Osteocyte (in vitro differentiated cells): ENCODE measurements at regions not wholly inside any gene's neighbourhood (a gene's known extent, or its start where the extent isn't known, plus 50 kb on each side); places are given as distances from the start of the nearest gene placed in this dataset.

Experiments
- DNase-seq: peaks from one replicate; pipeline ENCODE4 v3.0.0; 2021; ENCODE audit warnings: mixed read lengths; ENCODE audit not compliant: unreplicated experiment; ENCODE audit errors: extremely low spot score
- H3K27ac Mint-ChIP-seq: one replicate; pipeline ENCODE4 v1.8.0; 2021; ENCODE audit warnings: mild to moderate bottlenecking, mixed read lengths; ENCODE audit not compliant: unreplicated experiment
- H3K27me3 Mint-ChIP-seq: one replicate; pipeline ENCODE4 v1.8.0; 2021; ENCODE audit warnings: mixed read lengths; ENCODE audit not compliant: unreplicated experiment
- H3K36me3 Mint-ChIP-seq: one replicate; pipeline ENCODE4 v1.8.0; 2021; ENCODE audit warnings: mixed read lengths; ENCODE audit not compliant: unreplicated experiment
- H3K4me1 Mint-ChIP-seq: one replicate; pipeline ENCODE4 v1.8.0; 2021; ENCODE audit warnings: mixed read lengths; ENCODE audit not compliant: unreplicated experiment
- H3K4me3 Mint-ChIP-seq: one replicate; pipeline ENCODE4 v1.8.0; 2021; ENCODE audit warnings: mild to moderate bottlenecking, moderate library complexity, mixed read lengths; ENCODE audit not compliant: unreplicated experiment
- H3K9me3 Mint-ChIP-seq: one replicate; pipeline ENCODE4 v1.8.0; 2021; ENCODE audit warnings: mixed read lengths; ENCODE audit not compliant: unreplicated experiment
- CTCF ChIP-seq: fragments of 200-600 bp; sonication (generic); IDR thresholded peaks from 2 replicates; pipeline ENCODE4 v1.5.0; 2021; ENCODE audit warnings: antibody characterized with exemption, mild to moderate bottlenecking, moderate library complexity

DNA sequence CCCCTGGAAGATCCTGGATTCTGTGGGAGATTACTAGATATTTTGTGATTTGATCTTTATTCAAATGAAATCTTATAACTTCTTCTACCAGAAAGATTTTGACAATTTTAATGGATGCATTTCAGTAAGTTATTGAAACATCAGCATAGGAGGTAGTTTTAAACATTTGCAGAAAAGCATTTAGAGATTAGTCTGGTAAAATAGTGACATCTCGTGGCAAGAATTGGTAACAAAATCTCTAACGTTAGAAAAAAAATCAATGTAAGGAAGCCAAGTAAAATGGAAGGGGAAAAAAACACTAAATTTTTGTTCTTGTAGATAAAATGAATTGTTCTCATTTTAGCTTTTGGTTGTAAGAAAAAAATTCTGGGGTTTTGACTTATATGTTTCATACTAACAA is 73.3 kb downstream of the TASL start:
- Mint-ChIP-seq H3K27ac (no peak overlapping the region), H3K9me3 (no peaks in the 10 kb centered on the region), H3K27me3 (peaks cover 8% of the 10 kb centered on the region), H3K4me3 (no peak overlapping the region), H3K36me3 (no peaks in the 10 kb centered on the region), H3K4me1 (no peaks in the 10 kb centered on the region)
- no peak for DNase-seq
- peak; percentile 70 for TF ChIP-seq CTCF

DNA sequence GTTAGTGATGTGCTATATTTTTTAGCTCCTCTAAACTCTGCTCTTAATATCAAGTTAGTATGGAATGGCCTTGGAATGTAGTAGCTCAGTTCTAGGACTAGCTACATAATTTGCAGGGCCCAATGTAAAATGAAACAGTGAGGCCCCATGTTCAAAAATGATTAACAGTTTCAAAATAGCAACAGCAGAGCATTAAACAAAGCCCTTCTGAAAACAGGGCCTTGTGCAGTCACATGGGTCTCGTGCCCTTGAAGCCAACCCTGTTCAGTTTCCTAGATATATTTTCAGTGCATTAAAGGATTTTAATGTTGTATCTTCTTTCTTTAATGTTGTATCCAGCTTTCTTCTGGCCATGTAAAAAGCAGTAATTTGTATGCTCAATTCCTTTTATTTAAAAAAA is 82.1 kb downstream of the TASL start:
- DNase-seq = no peak
- Mint-ChIP-seq H3K36me3 (no peaks in the 10 kb centered on the region), H3K27me3 (peaks cover 6% of the 10 kb centered on the region), H3K4me3 (no peak overlapping the region), H3K27ac (no peak overlapping the region), H3K9me3 (no peaks in the 10 kb centered on the region), H3K4me1 (no peaks in the 10 kb centered on the region)
- TF ChIP-seq CTCF = no peak

DNA sequence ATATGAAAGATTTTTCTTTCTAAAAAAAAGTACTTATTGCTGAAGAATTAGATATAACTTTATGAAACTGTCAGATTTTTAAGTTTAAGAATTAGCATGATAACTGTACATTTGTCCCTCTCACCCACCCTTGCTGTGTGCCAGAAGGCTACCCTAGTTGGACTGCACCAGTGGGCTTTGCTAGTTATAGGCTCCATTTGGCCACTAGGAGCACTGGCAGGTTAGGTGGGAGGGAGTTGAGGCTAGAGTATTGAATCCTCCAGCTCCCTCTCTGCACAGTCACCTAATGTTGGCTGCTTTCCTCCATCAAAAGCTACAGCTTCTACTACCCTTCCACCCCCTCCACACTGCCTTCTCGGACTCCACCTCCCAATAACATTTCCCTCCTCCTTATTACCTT is 84.2 kb downstream of the TASL start:
- H3K27me3 Mint-ChIP-seq = peaks cover 4% of the 10 kb centered on the region
- DNase-seq = no peak
- H3K4me1 Mint-ChIP-seq = no peaks in the 10 kb centered on the region
- no peak for TF ChIP-seq CTCF
- no peaks in the 10 kb centered on the region for H3K36me3 Mint-ChIP-seq
- H3K4me3 Mint-ChIP-seq = no peak overlapping the region
- H3K9me3 Mint-ChIP-seq = no peaks in the 10 kb centered on the region
- H3K27ac Mint-ChIP-seq = no peak overlapping the region

DNA sequence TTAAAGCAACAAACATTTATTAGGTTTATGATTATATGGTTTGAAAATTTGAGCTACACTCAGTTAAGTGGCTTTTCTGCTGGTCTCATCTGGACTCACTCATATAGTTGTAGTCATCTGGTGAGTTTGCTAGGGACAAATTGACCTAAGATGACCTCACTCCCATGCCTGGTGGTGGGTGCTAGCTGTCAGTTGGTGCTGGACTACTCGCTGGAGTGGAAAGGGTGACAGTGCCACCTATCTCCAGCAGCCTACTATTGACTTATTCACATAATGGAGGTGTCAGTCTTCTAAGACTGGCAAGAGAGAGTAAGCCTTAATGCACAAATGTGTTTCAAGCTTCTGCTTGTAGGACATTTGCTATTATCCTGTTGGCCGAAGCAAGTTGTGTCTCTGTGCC is 88.2 kb downstream of the TASL start:
- no peak overlapping the region for H3K4me3 Mint-ChIP-seq
- H3K4me1 Mint-ChIP-seq = no peaks in the 10 kb centered on the region
- DNase-seq = no peak
- H3K9me3 Mint-ChIP-seq = no peaks in the 10 kb centered on the region
- H3K36me3 Mint-ChIP-seq = no peaks in the 10 kb centered on the region
- H3K27me3 Mint-ChIP-seq = no peaks in the 10 kb centered on the region
- peak; percentile 7 for TF ChIP-seq CTCF
- no peak overlapping the region for H3K27ac Mint-ChIP-seq

- Mint-ChIP-seq H3K36me3 (no peaks in the 10 kb centered on the region), H3K27me3 (peaks cover 2% of the 10 kb centered on the region), H3K9me3 (no peaks in the 10 kb centered on the region), H3K27ac (no peak overlapping the region), H3K4me3 (no peak overlapping the region), H3K4me1 (no peaks in the 10 kb centered on the region)
- TF ChIP-seq CTCF = peak; percentile 50
- DNase-seq = no peak
These were observed 89.5 kb downstream of the TASL start for GRCh38 chrX:30488092-30488491.
